Mononuclear cell (primary cell): ENCODE measurements at regions not wholly inside any gene's neighbourhood (a gene's known extent, or its start where the extent isn't known, plus 50 kb on each side); places are given as distances from the start of the nearest gene placed in this dataset.

Experiments used
- H3K27me3 ChIP-seq: 2 replicates; pipeline ENCODE4 v1.6.0; 2011; ENCODE audit warnings: low read length, control low read depth; ENCODE audit not compliant: insufficient read depth
- H3K4me1 ChIP-seq: 2 replicates; pipeline ENCODE4 v1.5.1; 2011; ENCODE audit warnings: mild to moderate bottlenecking, low read length, control low read depth; ENCODE audit not compliant: insufficient read depth
- H3K4me3 ChIP-seq: 2 replicates; pipeline ENCODE4 v1.5.1; 2011; ENCODE audit warnings: mild to moderate bottlenecking, low read length, moderate library complexity
- H3K9me3 ChIP-seq: 2 replicates; pipeline ENCODE4 v1.5.1; 2011; ENCODE audit warnings: low read depth, mild to moderate bottlenecking, control low read depth, low read length

DNA sequence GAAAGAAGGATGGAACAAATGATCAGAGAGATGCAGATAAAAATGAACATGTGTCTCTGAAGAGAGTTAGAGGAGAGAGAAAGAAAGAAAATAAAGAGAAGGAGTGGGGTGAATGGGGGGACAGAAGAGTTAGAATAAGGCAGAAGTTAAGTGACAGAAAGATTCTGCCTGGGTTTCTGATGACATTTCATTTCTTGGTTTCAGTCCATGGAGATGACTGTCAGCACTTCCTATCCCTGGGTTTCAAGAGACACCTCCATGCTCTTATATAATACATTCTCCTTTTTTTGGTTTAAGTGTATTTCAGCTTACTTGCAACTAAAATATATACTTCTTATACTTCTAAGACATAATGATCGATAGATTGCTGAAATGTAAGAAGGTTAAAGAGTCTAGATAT lies 213.0 kb upstream of the IL12B start:
- Histone ChIP-seq H3K4me1 (no peaks in the 10 kb centered on the region), H3K9me3 (no peaks in the 10 kb centered on the region), H3K4me3 (no peak overlapping the region), H3K27me3 (no peaks in the 10 kb centered on the region)

DNA sequence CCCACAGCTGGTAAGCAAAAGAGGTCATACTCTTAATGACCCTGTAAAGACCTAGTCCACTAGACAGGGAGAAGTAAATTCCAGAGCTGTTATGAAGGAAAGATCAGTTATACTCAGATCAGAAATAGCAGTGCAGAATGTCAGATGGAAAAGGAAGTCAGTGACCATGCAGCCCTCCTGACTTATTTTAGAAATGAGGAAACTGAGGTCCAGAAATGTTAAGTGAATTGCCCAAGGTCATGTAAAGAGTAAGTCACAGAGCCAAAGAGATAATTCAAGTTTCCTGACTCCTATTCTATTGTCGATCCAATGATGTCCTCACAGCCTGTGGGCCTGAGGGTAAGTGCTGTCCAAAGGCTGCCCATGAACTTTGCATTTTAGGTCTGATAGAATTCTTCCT lies 214.9 kb upstream of the IL12B start:
- no peaks in the 10 kb centered on the region for H3K4me1 ChIP-seq
- no peaks in the 10 kb centered on the region for H3K27me3 ChIP-seq
- H3K4me3 ChIP-seq: no peak overlapping the region
- no peaks in the 10 kb centered on the region for H3K9me3 ChIP-seq

DNA sequence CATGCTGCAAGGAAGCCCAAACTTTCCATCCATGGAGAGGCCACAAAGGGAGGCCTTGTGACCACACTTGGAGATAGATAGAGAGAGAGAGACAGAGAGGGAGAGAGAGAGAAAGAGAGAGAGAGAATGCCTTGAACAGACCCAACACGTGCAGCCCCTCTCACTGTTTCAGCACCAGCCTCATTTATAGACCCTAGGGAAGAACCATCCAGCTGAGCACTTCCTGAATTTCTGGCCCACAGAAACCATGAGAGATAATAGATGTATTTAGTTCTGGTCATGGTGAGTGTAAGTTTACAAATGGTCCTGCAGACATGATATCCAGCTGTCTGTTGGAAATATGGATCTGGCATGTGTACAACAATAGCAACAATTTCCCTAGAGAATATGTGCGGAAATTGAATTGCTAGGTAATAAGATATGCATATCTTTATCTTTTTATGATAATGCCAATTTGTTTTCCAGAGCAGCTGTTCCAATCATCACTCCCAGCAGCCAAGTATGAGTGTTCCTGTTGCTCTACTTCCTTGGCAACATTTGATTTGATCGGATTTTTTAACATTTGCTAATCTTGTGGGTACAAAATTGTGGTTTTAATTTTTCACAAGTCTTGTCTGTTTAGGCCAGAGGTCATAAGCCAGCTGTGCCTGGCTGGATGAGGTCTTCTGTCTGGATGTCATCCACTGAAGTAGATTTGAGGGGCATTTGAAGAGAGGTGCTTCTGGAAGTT lies 217.3 kb upstream of the IL12B start:
- Histone ChIP-seq H3K27me3 (no peaks in the 10 kb centered on the region), H3K9me3 (no peaks in the 10 kb centered on the region), H3K4me3 (no peak overlapping the region), H3K4me1 (no peaks in the 10 kb centered on the region)

DNA sequence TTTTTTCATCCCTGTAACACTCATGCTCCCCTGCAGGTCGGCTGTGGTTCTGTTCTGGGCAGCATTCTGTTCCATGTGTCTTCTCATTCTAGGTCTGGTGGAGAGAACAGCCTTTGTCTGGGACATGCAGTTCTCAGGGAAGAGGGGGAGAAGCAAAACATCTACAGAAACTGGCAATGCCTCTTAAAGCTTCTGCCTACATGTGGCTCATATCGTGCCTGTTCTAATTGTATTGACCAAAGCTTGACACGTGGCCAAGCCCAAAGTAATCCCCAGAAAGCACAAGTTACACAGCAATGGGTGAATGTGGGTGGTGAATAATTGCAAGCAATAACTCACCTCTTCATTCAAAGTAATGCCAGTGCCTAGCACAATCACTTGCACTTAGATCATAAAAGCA lies 218.2 kb upstream of the IL12B start:
- Histone ChIP-seq H3K9me3 (no peaks in the 10 kb centered on the region), H3K27me3 (no peaks in the 10 kb centered on the region), H3K4me3 (no peak overlapping the region), H3K4me1 (no peaks in the 10 kb centered on the region)

DNA sequence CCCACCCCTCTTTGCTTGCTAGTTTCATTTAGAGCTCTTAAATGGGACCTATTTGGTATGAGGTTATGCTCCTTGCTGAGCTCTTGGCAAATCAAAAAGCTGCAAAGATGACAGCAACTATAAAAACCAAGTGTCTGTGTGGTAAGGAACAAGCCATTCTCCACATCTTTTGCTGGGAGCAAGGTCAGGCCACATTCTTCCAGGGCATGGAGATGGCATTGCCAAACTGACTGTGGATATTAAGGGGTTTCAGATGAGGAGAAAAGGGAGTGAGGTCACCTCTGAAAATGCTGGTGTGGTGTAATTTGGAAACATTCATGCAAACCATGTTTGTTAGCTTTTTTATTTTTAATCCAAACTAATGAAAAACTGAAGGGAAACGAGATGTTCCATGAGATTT lies 218.8 kb upstream of the IL12B start:
- Histone ChIP-seq H3K4me1 (no peaks in the 10 kb centered on the region), H3K4me3 (no peak overlapping the region), H3K9me3 (no peaks in the 10 kb centered on the region), H3K27me3 (no peaks in the 10 kb centered on the region)

DNA sequence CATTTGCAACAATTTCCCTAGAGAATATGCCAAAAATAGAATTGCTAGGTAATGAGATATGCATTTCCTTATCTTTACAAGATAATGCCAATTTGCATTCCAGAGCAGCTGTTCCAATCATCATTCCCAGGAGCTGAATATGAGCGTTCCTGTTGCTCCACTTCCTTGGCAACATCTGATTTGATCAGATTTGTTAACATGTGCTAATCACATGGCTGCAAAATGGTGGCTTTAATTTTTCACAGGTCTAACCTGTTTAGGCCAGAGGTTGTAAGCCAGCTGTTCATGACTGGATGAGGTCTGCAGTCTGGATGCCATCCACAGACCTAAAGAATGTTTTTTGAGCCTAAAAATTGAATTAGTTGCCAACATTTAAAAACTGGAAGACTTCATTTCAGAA lies 220.7 kb upstream of the IL12B start:
- no peaks in the 10 kb centered on the region for H3K9me3 ChIP-seq
- no peaks in the 10 kb centered on the region for H3K27me3 ChIP-seq
- no peaks in the 10 kb centered on the region for H3K4me1 ChIP-seq
- no peak overlapping the region for H3K4me3 ChIP-seq

DNA sequence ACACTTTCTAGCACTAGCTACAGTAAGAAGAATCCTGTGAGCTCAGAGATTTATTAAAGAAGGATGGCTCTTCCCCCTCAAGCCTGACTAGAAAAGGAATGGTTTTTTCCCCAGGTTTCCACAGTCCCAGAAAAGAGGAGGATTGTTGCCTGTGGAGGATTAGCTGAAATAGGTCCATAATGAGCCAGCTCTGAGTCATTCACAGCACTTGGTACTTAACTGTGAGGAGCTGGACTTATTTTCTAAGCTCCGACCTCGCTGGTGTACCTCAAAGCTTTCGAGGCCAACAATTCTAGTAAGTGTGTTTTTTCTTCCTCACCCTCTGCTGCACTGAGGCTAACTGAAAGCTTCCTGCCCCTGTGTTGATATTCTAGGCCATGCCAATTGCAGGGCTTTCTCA lies 222.5 kb upstream of the IL12B start:
- H3K4me1 ChIP-seq: no peaks in the 10 kb centered on the region
- no peaks in the 10 kb centered on the region for H3K9me3 ChIP-seq
- H3K4me3 ChIP-seq: no peak overlapping the region
- H3K27me3 ChIP-seq: no peaks in the 10 kb centered on the region

DNA sequence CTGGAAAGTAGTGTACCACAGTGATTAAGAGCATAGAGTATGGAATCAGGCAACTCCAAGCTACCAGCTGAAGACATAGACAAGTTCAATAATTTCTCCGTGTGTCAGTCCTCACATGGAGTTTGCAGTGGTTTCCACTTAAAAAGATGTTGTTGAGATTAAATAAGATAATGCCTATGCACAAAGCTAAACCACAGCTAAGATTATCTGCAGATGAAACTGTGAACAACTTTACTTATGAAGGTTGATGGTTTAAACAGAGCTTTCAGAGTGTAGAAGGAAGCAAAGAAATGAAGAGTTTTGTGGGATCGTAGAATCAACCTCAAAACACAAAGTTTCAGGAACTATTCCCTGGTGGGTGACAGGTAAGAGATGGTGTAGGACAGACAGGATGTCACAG lies 223.5 kb upstream of the IL12B start:
- Histone ChIP-seq H3K4me3 (no peak overlapping the region), H3K4me1 (no peaks in the 10 kb centered on the region)

DNA sequence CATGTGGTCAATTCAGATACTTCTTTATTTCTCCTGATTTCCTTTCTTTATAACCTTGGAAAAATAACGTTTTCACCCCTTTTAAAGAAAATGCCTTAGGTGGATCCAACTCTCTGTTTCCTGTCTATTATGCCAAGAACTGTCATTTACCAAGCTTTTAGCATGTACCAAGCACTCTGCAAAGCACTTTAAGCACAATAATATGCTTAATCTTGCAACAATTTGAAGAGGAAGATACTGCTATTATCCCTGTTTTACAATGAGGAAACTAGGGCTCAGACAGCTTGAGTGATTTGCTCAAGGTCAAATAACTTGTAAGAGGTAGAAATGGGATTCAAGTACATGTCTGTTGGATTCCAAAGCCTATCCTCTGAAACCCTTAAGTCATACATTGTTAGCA lies 224.8 kb upstream of the IL12B start:
- H3K4me3 ChIP-seq: no peak overlapping the region
- H3K9me3 ChIP-seq: no peaks in the 10 kb centered on the region
- H3K27me3 ChIP-seq: no peaks in the 10 kb centered on the region
- no peaks in the 10 kb centered on the region for H3K4me1 ChIP-seq

More for the DNA sequence above, 223.5 kb upstream of the IL12B start:
- no peaks in the 10 kb centered on the region for H3K27me3 ChIP-seq
- no peaks in the 10 kb centered on the region for H3K9me3 ChIP-seq

DNA sequence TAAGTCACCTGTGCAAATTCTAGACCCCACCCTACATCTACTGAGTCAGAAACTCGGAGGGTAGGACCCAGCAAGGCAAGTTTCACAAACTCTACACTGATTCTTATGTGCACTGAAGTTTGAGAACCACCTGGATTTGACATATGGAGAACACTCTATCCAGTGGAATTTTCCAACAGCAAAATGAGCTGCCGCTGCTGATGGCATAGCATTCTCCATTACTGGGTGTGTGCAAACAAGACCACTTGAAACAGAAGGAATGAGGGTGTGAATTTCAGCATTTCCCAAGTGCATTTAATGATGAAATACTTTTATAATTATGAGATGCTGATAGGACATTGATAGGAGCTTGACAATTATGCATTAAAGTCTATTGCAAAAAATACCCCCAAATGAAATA lies 229.1 kb upstream of the IL12B start:
- no peaks in the 10 kb centered on the region for H3K4me1 ChIP-seq
- no peak overlapping the region for H3K4me3 ChIP-seq
- H3K9me3 ChIP-seq: no peaks in the 10 kb centered on the region
- peaks cover 3% of the 10 kb centered on the region for H3K27me3 ChIP-seq

DNA sequence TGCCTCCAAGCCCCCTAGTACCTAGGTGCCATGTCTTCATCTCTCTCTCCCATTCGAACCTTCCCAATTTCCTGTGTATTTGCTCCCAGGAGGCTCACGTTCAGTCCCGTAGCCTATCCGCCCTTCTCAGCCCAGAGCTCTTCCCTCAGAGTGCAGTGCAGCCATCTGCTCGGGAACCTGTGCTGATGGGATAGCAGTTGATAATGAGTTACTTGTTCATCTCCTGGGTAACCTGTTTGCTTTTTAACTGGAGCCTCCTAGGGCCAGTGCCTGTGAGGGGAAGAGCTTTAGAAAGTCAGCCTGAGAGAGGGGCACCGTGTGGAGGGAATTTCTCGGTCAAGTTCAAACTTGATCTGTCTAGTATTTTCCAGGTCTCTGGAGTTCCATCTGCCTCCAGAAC lies 229.8 kb upstream of the IL12B start:
- H3K4me1 ChIP-seq: no peaks in the 10 kb centered on the region
- H3K27me3 ChIP-seq: peaks cover 3% of the 10 kb centered on the region

DNA sequence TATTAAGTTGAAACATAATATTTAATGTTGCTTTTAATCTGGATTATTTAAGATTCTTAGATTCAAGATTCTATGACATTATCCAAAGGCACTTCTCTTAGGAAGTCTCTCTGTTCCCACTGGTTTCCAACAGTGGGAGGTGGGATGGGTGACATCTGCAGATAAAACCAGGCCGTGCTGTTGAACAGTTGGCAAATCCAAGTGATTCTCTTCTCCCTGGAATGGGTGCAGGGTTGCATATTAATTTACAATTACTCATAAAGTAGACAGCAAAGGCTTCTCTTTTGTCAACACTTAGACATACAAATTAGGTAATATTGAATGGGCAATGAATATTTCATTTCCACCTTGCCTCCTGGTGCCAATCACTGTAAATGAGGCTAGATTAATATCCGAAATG lies 233.7 kb upstream of the IL12B start:
- H3K4me1 ChIP-seq: no peaks in the 10 kb centered on the region
- no peak overlapping the region for H3K4me3 ChIP-seq
- H3K9me3 ChIP-seq: no peaks in the 10 kb centered on the region
- H3K27me3 ChIP-seq: peaks cover 3% of the 10 kb centered on the region

More for the DNA sequence above, 229.8 kb upstream of the IL12B start:
- Histone ChIP-seq H3K4me3 (no peak overlapping the region), H3K9me3 (no peaks in the 10 kb centered on the region)

DNA sequence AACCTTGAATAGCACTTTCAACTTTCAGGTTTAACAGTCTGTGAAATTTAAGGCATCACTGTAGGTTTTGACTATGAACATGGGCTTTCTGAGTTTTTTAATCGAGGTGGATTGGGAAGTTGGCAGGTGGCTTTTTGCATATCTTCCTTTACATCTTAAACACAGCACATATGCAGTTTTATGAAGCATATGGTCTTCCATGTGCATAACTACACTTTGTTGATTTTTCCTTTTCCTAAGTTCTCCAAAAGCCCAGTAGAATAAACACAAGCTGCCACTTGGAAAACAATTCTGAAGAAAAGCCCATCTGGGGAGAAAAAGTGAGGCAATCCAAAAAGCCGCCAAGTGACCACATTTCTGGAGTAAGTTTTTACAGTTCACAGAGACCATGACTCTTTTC lies 236.5 kb upstream of the IL12B start:
- peaks cover 4% of the 10 kb centered on the region for H3K27me3 ChIP-seq
- no peaks in the 10 kb centered on the region for H3K9me3 ChIP-seq
- no peak overlapping the region for H3K4me3 ChIP-seq
- H3K4me1 ChIP-seq: no peaks in the 10 kb centered on the region

DNA sequence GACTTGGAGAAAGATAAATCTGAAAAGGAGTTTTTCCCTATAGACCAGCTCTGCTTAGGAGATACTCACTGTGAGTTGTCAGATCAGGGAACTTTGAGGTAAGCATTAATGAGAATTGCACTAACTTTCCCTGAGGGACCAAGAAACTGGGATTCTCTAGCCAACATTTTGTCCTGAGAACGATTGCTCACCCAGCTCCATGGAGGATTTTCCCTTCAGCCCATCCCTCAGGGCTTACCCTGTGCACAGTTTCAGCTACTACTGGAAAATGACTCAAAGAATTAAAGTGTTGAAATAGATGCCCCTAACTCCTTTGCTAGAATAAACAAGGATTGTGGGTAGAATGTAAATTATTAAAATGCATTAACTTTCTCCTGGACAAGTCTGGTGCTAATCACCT lies 237.2 kb upstream of the IL12B start:
- H3K9me3 ChIP-seq: no peaks in the 10 kb centered on the region
- H3K4me1 ChIP-seq: no peaks in the 10 kb centered on the region
- peaks cover 4% of the 10 kb centered on the region for H3K27me3 ChIP-seq
- H3K4me3 ChIP-seq: no peak overlapping the region

DNA sequence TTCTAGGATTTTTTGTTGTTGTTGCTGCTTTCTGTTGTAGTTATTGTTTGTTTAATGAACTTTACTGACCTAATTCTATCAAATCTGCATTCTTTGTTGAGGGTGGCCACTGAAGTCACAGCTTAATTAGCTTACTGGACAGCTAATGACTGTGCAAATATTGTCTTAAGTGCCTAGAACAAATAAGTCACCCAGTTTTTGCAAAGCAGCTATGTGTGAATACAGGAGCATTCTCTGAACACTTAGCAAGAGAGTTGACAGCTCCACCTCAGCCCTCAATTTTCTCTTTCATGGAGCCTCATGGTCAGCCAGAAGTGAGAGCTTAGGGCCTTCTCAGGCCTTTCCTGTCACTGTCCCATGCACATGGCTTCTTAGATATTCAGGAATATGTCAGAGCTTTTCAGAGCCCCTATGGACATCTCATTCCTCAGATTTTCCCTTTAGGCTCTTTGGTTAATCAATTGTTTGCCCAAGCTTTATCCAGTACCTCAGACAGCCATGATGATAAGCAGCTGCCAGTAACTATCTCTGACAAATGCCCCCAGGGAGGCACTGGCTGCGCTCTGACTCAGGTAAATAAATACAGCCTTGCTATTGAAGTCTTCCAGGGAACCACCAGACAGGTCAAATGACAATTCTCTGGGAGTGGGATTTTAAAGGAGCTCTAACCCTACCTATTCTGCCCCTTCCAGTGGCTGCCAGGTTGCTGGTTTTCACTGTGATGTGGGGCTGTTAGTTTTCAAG lies 241.4 kb upstream of the IL12B start:
- Histone ChIP-seq H3K4me1 (no peaks in the 10 kb centered on the region), H3K9me3 (no peaks in the 10 kb centered on the region), H3K27me3 (peaks cover 4% of the 10 kb centered on the region), H3K4me3 (no peak overlapping the region)

DNA sequence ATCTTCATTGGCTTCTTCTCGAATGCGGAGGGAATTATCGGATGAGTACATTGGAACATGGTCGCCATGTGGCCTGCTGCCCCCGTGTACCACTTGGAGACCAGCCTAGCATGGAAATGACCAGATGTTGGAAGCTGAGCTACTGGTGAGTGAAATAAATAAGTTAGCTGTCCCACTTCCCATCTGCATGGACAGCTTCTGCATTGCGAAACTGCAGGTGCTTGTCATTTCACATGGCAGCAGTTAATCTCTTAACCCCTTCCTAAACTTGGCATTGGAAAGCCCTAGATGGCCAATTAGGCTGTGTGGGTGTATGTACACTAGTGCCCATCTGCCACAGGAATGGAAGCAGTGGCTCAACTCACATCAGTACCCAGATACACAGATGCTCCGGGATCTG lies 246.6 kb upstream of the IL12B start:
- Histone ChIP-seq H3K4me3 (no peak overlapping the region), H3K9me3 (no peaks in the 10 kb centered on the region), H3K27me3 (no peaks in the 10 kb centered on the region), H3K4me1 (no peaks in the 10 kb centered on the region)
